SK-N-SH (cell line): ENCODE measurements at regions not wholly inside any gene's neighbourhood (a gene's known extent, or its start where the extent isn't known, plus 50 kb on each side); places are given as distances from the start of the nearest gene placed in this dataset.

ENCODE experiments used
- CTCF ChIA-PET: fragments of 300-600, 350-600 bp; formaldehyde crosslinking; extraction: SDS; loops from one replicate; lab custom pipeline; 2021; lab: Yijun Ruan, JAX
- POLR2A ChIA-PET: fragments of 350-600 bp; sonication (Branson Sonifier 250); formaldehyde crosslinking; extraction: SDS; loops from one replicate; lab custom pipeline; 2020; ENCODE audit warnings: antibody characterized with exemption, inconsistent platforms; lab: Yijun Ruan, JAX
- DNase-seq: peaks from one replicate; pipeline ENCODE4 v3.0.0; 2012
- H2AFZ ChIP-seq: fragments of 200-600 bp; sonication (generic); 2 replicates; pipeline ENCODE4 v1.8.1; 2016; ENCODE audit warnings: antibody characterized with exemption, mild to moderate bottlenecking, low read depth
- H3F3A ChIP-seq: fragments of 200-600 bp; sonication (generic); replicated peaks from 2 replicates; pipeline ENCODE3; 2016; ENCODE audit warnings: antibody characterized with exemption, mild to moderate bottlenecking; ENCODE audit not compliant: insufficient read depth
- H3K27ac ChIP-seq, 2 experiments: fragments of 200-500 bp in 1 of 2; fragments of 200-600 bp in 1 of 2; sonication (Bioruptor generic) in 1 of 2; sonication (generic), shearing (Covaris generic) in 1 of 2; 2 replicates each; pipeline versions ENCODE4 v1.5.1 to v1.6.1; 2014 to 2016; ENCODE audit warnings: low read depth in 2 of 2, inconsistent platforms in 1 of 2, low read length in 1 of 2, mild to moderate bottlenecking in 1 of 2, mixed read lengths in 1 of 2
- H3K27me3 ChIP-seq: fragments of 200-600 bp; sonication (generic), shearing (Covaris generic); 2 replicates; pipeline ENCODE4 v1.6.1; 2016; ENCODE audit warnings: mixed run types; ENCODE audit not compliant: insufficient read depth
- H3K36me3 ChIP-seq, 2 experiments: fragments of 200-500 bp in 1 of 2; fragments of 200-600 bp in 1 of 2; sonication (Bioruptor generic) in 1 of 2; sonication (generic) in 1 of 2; replicated peaks in 1 of 2; 2 replicates each; pipeline versions ENCODE3 to v1.5.1; 2014 to 2016; ENCODE audit warnings: low read length in 1 of 2, mild to moderate bottlenecking in 1 of 2; ENCODE audit not compliant: insufficient read depth in 2 of 2, control insufficient read depth in 1 of 2
- H3K4me1 ChIP-seq, 2 experiments: fragments of 200-500 bp in 1 of 2; fragments of 200-600 bp in 1 of 2; sonication (Bioruptor generic) in 1 of 2; sonication (generic), shearing (Covaris generic) in 1 of 2; 2 replicates each; pipeline versions ENCODE4 v1.5.1 to v1.6.1; 2014 to 2016; ENCODE audit warnings: low read depth in 1 of 2, low read length in 1 of 2, mixed run types in 1 of 2; ENCODE audit not compliant: insufficient read depth in 2 of 2, control insufficient read depth in 1 of 2
- H3K4me2 ChIP-seq: fragments of 200-600 bp; sonication (generic), shearing (Covaris generic); 2 replicates; pipeline ENCODE4 v1.6.1; 2017; ENCODE audit warnings: mixed run types
- H3K4me3 ChIP-seq, 2 experiments: fragments of 200-500 bp in 1 of 2; fragments of 200-600 bp in 1 of 2; sonication (Bioruptor generic) in 1 of 2; sonication (generic), shearing (Covaris generic) in 1 of 2; 2 replicates each; pipeline versions ENCODE4 v1.5.1 to v1.8.1; 2014 to 2016; ENCODE audit warnings: low read depth in 2 of 2, inconsistent platforms in 1 of 2, low read length in 1 of 2, mild to moderate bottlenecking in 1 of 2, mixed read lengths in 1 of 2, moderate library complexity in 1 of 2
- H3K79me2 ChIP-seq: fragments of 200-600 bp; sonication (generic); 2 replicates; pipeline ENCODE4 v1.8.1; 2017; ENCODE audit warnings: mild to moderate bottlenecking; ENCODE audit not compliant: insufficient read depth
- H3K9ac ChIP-seq: fragments of 200-600 bp; sonication (generic); 2 replicates; pipeline ENCODE4 v1.6.1; 2017; ENCODE audit warnings: mixed run types
- H3K9me2 ChIP-seq: fragments of 200-600 bp; sonication (generic); 2 replicates; pipeline ENCODE4 v1.6.1; 2017; ENCODE audit warnings: mixed run types
- H3K9me3 ChIP-seq: fragments of 200-600 bp; sonication (generic); 2 replicates; pipeline ENCODE4 v1.6.1; 2017; ENCODE audit warnings: mixed run types, mild to moderate bottlenecking, moderate library complexity
- H4K20me1 ChIP-seq: fragments of 200-600 bp; sonication (generic); 2 replicates; pipeline ENCODE4 v1.6.1; 2017; ENCODE audit warnings: mild to moderate bottlenecking, mixed run types; ENCODE audit not compliant: insufficient read depth
- ELF1 ChIP-seq: IDR thresholded peaks from 2 replicates; pipeline ENCODE4 v1.4.0; 2012
- EP300 ChIP-seq, 2 experiments: IDR thresholded peaks; 2 replicates each; pipeline versions ENCODE4 v1.4.0 to v1.6.1; 2012; ENCODE audit warnings: borderline replicate concordance in 1 of 2, low read depth in 1 of 2, low read length in 1 of 2
- EZH2phosphoT487 ChIP-seq: fragments of 200-600 bp; sonication (generic); IDR thresholded peaks from 2 replicates; pipeline ENCODE4 v1.6.1; 2017; ENCODE audit warnings: low read depth, mixed run types, mild to moderate bottlenecking, antibody characterized with exemption, moderate library complexity, borderline replicate concordance
- FOXJ3 ChIP-seq: sonication (generic); formaldehyde crosslinking; IDR thresholded peaks from 2 replicates; pipeline ENCODE4 v1.5.1; 2020; ENCODE audit warnings: mild to moderate bottlenecking, missing genetic modification reagents
- GABPA ChIP-seq: IDR thresholded peaks from 2 replicates; pipeline ENCODE4 v1.4.0; 2012; ENCODE audit warnings: low read depth, mild to moderate bottlenecking
- MEF2A ChIP-seq: IDR thresholded peaks from 2 replicates; pipeline ENCODE4 v1.4.0; 2012; ENCODE audit warnings: low read depth, borderline replicate concordance
- MXI1 ChIP-seq: IDR thresholded peaks from 2 replicates; pipeline ENCODE4 v1.6.1; 2012; ENCODE audit warnings: mild to moderate bottlenecking, low read depth, low read length, improper control_type of control experiment
- NFIC ChIP-seq: IDR thresholded peaks from 2 replicates; pipeline ENCODE4 v1.4.0; 2012; ENCODE audit warnings: borderline replicate concordance
- NRF1 ChIP-seq: IDR thresholded peaks from 2 replicates; pipeline ENCODE4 v1.6.1; 2012; ENCODE audit warnings: low read depth, mild to moderate bottlenecking, low read length
- POLR2AphosphoS5 ChIP-seq: IDR thresholded peaks from 2 replicates; pipeline ENCODE4 v1.6.1; 2012; ENCODE audit warnings: low read depth, low read length
- RCOR1 ChIP-seq: fragments of 150-350 bp; IDR thresholded peaks from 2 replicates; pipeline ENCODE4 v1.6.1; 2017; ENCODE audit warnings: antibody characterized with exemption, low read length
- RFX5 ChIP-seq: IDR thresholded peaks from 2 replicates; pipeline ENCODE4 v1.6.1; 2012; ENCODE audit warnings: mild to moderate bottlenecking, improper control_type of control experiment, low read length
- SIN3A ChIP-seq: IDR thresholded peaks from 2 replicates; pipeline ENCODE4 v1.6.1; 2012; ENCODE audit warnings: low read depth, mild to moderate bottlenecking, low read length, moderate library complexity, borderline replicate concordance
- TAF1 ChIP-seq: IDR thresholded peaks from 2 replicates; pipeline ENCODE4 v1.6.1; 2012; ENCODE audit warnings: low read depth, mild to moderate bottlenecking, low read length, moderate library complexity, borderline replicate concordance
- TEAD4 ChIP-seq: IDR thresholded peaks from 2 replicates; pipeline ENCODE4 v1.4.0; 2012; ENCODE audit warnings: mild to moderate bottlenecking, borderline replicate concordance; ENCODE audit not compliant: insufficient read depth
- YY1 ChIP-seq: IDR thresholded peaks from 2 replicates; pipeline ENCODE4 v1.4.0; 2012; ENCODE audit warnings: low read depth, mild to moderate bottlenecking
- WGBS: methylation state at CpG from one replicate; pipeline ENCODE4 v1.1.6; 2017; ENCODE audit warnings: low lambda C conversion rate; 5-methylcytosine and 5-hydroxymethylcytosine counted together
- TF ChIP-seq, protein P1 (sequence below): IDR thresholded peaks from 2 replicates; pipeline ENCODE4 v1.4.0; 2012; ENCODE audit warnings: low read depth, borderline replicate concordance
- TF ChIP-seq, protein P2 (sequence below): IDR thresholded peaks from 2 replicates; pipeline ENCODE4; 2012
- TF ChIP-seq, protein P3 (sequence below): fragments of 200-600 bp; sonication (generic); IDR thresholded peaks from 2 replicates; pipeline ENCODE4 v1.6.1; 2017; ENCODE audit warnings: antibody characterized with exemption, mild to moderate bottlenecking, moderate library complexity

DNA sequence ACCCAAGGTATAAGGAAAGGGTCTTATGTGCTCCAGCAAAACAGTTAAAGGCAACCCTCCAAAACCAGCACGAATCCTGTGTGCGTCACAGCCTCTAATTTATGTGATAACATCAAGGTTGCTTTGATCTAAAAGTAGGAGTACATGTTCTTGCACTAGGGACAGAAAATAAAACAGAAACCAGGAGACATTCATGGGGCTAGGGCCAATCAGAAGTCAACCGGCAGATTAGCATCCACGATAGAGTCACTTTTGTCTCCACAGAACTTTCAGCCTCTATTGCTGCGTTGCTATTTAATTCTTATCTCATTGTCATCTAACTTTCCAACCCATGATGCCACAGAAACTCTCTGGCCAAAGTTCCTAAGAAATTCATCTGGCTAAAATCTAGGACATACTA, 178.8 kb upstream of the PTCHD4 start:
- no peaks in the 10 kb centered on the region; a peak in 1 of 4 replicates for H3K4me1 ChIP-seq
- CTCF ChIA-PET = no interaction called here
- no peaks in the 10 kb centered on the region for H4K20me1 ChIP-seq
- no peaks in the 10 kb centered on the region for H3K79me2 ChIP-seq
- 6% methylated on average over 5 of the region's 5 CpGs for WGBS
- H3K36me3 ChIP-seq = no peaks in the 10 kb centered on the region
- no peaks in the 10 kb centered on the region for H3K9me3 ChIP-seq
- H3F3A ChIP-seq = no peaks in the 10 kb centered on the region
- no peak overlapping the region for H3K9ac ChIP-seq
- TF ChIP-seq, protein P1, sequence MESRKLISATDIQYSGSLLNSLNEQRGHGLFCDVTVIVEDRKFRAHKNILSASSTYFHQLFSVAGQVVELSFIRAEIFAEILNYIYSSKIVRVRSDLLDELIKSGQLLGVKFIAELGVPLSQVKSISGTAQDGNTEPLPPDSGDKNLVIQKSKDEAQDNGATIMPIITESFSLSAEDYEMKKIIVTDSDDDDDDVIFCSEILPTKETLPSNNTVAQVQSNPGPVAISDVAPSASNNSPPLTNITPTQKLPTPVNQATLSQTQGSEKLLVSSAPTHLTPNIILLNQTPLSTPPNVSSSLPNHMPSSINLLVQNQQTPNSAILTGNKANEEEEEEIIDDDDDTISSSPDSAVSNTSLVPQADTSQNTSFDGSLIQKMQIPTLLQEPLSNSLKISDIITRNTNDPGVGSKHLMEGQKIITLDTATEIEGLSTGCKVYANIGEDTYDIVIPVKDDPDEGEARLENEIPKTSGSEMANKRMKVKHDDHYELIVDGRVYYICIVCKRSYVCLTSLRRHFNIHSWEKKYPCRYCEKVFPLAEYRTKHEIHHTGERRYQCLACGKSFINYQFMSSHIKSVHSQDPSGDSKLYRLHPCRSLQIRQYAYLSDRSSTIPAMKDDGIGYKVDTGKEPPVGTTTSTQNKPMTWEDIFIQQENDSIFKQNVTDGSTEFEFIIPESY = no peak
- TF ChIP-seq NFIC = no peak
- no peak for TF ChIP-seq ELF1
- no peak for TF ChIP-seq MXI1
- TF ChIP-seq NRF1 = no peak
- TF ChIP-seq, protein P2, sequence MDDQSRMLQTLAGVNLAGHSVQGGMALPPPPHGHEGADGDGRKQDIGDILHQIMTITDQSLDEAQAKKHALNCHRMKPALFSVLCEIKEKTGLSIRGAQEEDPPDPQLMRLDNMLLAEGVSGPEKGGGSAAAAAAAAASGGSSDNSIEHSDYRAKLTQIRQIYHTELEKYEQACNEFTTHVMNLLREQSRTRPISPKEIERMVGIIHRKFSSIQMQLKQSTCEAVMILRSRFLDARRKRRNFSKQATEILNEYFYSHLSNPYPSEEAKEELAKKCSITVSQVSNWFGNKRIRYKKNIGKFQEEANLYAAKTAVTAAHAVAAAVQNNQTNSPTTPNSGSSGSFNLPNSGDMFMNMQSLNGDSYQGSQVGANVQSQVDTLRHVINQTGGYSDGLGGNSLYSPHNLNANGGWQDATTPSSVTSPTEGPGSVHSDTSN = no peak
- no peak for TF ChIP-seq TAF1
- TF ChIP-seq, protein P3, sequence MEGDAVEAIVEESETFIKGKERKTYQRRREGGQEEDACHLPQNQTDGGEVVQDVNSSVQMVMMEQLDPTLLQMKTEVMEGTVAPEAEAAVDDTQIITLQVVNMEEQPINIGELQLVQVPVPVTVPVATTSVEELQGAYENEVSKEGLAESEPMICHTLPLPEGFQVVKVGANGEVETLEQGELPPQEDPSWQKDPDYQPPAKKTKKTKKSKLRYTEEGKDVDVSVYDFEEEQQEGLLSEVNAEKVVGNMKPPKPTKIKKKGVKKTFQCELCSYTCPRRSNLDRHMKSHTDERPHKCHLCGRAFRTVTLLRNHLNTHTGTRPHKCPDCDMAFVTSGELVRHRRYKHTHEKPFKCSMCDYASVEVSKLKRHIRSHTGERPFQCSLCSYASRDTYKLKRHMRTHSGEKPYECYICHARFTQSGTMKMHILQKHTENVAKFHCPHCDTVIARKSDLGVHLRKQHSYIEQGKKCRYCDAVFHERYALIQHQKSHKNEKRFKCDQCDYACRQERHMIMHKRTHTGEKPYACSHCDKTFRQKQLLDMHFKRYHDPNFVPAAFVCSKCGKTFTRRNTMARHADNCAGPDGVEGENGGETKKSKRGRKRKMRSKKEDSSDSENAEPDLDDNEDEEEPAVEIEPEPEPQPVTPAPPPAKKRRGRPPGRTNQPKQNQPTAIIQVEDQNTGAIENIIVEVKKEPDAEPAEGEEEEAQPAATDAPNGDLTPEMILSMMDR = no peak
- TF ChIP-seq MEF2A = no peak
- TF ChIP-seq EZH2phosphoT487 = no peak
- no peak for TF ChIP-seq RFX5
- no peak for TF ChIP-seq GABPA
- no peak for TF ChIP-seq TEAD4
- no peak for TF ChIP-seq POLR2AphosphoS5
- TF ChIP-seq RCOR1 = no peak
- TF ChIP-seq FOXJ3 (CRISPR knock-in tag) = no peak
- no peak for TF ChIP-seq EP300 (IDR thresholded peaks at IDR 0.05; ENCODE audit: borderline replicate concordance in 1 of 2, low read depth in 1 of 2, low read length in 1 of 2)
- TF ChIP-seq YY1 = no peak
- TF ChIP-seq SIN3A = no peak
- TF ChIP-seq, all 33 proteins: peak for 0
- Histone ChIP-seq H3K4me3 (no peak overlapping the region), H2AFZ (no peak overlapping the region), H3K27me3 (no peaks in the 10 kb centered on the region), H3K27ac (no peak overlapping the region), H3K9me2 (no peaks in the 10 kb centered on the region), H3K4me2 (no peak overlapping the region)
- DNase-seq = no peak
- POLR2A ChIA-PET = no interaction called here
